Prostate gland (tissue), 2 donors: ENCODE measurements at regions not wholly inside any gene's neighbourhood (a gene's known extent, or its start where the extent isn't known, plus 50 kb on each side); places are given as distances from the start of the nearest gene placed in this dataset.

Experiments
- POLR2A ChIP-seq: fragments of 450-650 bp; IDR thresholded peaks from one replicate; pipeline ENCODE4 v1.6.1; 2016; ENCODE audit warnings: antibody characterized with exemption, mild to moderate bottlenecking
- POLR2AphosphoS5 ChIP-seq: sonication (generic); formaldehyde crosslinking; IDR thresholded peaks from one replicate; pipeline ENCODE4 v1.6.1; 2017; ENCODE audit warnings: antibody characterized with exemption
- TF ChIP-seq, protein P1 (sequence below), 4 experiments: fragments of 200-600 bp in 2 of 4; fragments of 450-650 bp in 2 of 4; sonication (generic) in 2 of 4; IDR thresholded peaks; 1 replicate in 3 of 4; 2 replicates in 1 of 4; pipeline ENCODE4 v1.5.1; 2016 to 2019; ENCODE audit warnings: antibody characterized with exemption in 4 of 4, mild to moderate bottlenecking in 2 of 4, moderate library complexity in 2 of 4

DNA sequence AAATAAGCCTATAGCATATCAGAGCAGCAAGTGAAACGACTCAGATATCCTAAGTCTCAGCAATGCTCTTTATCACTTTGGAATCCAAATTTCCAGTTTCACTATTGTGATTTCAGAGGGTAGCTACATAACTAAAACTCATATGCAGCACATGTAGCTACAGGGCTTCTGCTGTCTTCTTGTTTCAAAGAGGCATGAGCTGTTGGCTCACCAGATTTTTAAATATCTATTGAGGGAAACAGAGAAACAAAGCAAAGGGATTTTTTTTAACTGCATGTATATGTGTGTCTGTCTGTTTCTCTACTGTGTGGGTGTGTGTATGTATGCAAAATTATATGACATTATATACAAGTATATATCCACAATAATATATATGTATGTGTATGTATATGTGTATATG, 258.4 kb downstream of the HDGFL1 start:
- TF ChIP-seq, protein P1, sequence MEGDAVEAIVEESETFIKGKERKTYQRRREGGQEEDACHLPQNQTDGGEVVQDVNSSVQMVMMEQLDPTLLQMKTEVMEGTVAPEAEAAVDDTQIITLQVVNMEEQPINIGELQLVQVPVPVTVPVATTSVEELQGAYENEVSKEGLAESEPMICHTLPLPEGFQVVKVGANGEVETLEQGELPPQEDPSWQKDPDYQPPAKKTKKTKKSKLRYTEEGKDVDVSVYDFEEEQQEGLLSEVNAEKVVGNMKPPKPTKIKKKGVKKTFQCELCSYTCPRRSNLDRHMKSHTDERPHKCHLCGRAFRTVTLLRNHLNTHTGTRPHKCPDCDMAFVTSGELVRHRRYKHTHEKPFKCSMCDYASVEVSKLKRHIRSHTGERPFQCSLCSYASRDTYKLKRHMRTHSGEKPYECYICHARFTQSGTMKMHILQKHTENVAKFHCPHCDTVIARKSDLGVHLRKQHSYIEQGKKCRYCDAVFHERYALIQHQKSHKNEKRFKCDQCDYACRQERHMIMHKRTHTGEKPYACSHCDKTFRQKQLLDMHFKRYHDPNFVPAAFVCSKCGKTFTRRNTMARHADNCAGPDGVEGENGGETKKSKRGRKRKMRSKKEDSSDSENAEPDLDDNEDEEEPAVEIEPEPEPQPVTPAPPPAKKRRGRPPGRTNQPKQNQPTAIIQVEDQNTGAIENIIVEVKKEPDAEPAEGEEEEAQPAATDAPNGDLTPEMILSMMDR (IDR thresholded peaks at IDR 0.05), result no peak
- TF ChIP-seq POLR2AphosphoS5 (no peak), POLR2A (no peak)
